HEK293T (cell line): ENCODE measurements at regions not wholly inside any gene's neighbourhood (a gene's known extent, or its start where the extent isn't known, plus 50 kb on each side); places are given as distances from the start of the nearest gene placed in this dataset.
A peak's percentile ranks its signal among the peaks of the same experiment; 100 is the strongest.

ENCODE experiments used
- CTCF ChIA-PET: fragments of 350-600 bp; formaldehyde crosslinking; extraction: SDS; loops from one replicate; lab custom pipeline; 2021; ENCODE audit warnings: antibody characterized with exemption, inconsistent platforms; lab: Yijun Ruan, JAX
- POLR2A ChIA-PET: fragments of 350-600 bp; formaldehyde crosslinking; extraction: SDS; loops from one replicate; lab custom pipeline; 2020; ENCODE audit warnings: antibody characterized with exemption, inconsistent platforms; lab: Yijun Ruan, JAX
- DNase-seq: peaks from one replicate; pipeline ENCODE4 v3.0.0; 2012; ENCODE audit warnings: mixed read lengths; ENCODE audit errors: extremely low spot score
- ARNT ChIP-seq: fragments of 450-650 bp; IDR thresholded peaks from 2 replicates; pipeline ENCODE4 v1.6.1; 2017; ENCODE audit warnings: mild to moderate bottlenecking
- BHLHE40 ChIP-seq: fragments of 450-650 bp; IDR thresholded peaks from 2 replicates; pipeline ENCODE4 v1.6.1; 2016; ENCODE audit warnings: mild to moderate bottlenecking, moderate library complexity, borderline replicate concordance
- CTBP1 ChIP-seq: fragments of 450-650 bp; IDR thresholded peaks from 2 replicates; pipeline ENCODE4 v1.6.1; 2016; ENCODE audit warnings: borderline replicate concordance
- ELF4 ChIP-seq: fragments of 450-650 bp; IDR thresholded peaks from 2 replicates; pipeline ENCODE4 v1.6.1; 2017; ENCODE audit warnings: antibody characterized with exemption
- FOXA1 ChIP-seq: fragments of 450-650 bp; IDR thresholded peaks from 2 replicates; pipeline ENCODE4 v1.6.1; 2016; ENCODE audit warnings: mild to moderate bottlenecking
- FOXK2 ChIP-seq: fragments of 450-650 bp; IDR thresholded peaks from 2 replicates; pipeline ENCODE4 v1.6.1; 2016; ENCODE audit warnings: mild to moderate bottlenecking
- FOXM1 ChIP-seq: fragments of 450-650 bp; IDR thresholded peaks from 2 replicates; pipeline ENCODE4 v1.6.1; 2017; ENCODE audit warnings: mild to moderate bottlenecking, borderline replicate concordance
- HDGF ChIP-seq: fragments of 450-650 bp; IDR thresholded peaks from 2 replicates; pipeline ENCODE4 v1.6.1; 2017; ENCODE audit warnings: antibody characterized with exemption, borderline replicate concordance
- L3MBTL2 ChIP-seq: fragments of 450-650 bp; conservative IDR thresholded peaks from 2 replicates; pipeline ENCODE4 v1.6.1; 2016; ENCODE audit warnings: mild to moderate bottlenecking
- LEF1 ChIP-seq: fragments of 450-650 bp; IDR thresholded peaks from 2 replicates; pipeline ENCODE4 v1.6.1; 2017; ENCODE audit warnings: mild to moderate bottlenecking, borderline replicate concordance
- NFRKB ChIP-seq: fragments of 450-650 bp; IDR thresholded peaks from 2 replicates; pipeline ENCODE4 v1.6.1; 2016; ENCODE audit warnings: mild to moderate bottlenecking, moderate library complexity
- PKNOX1 ChIP-seq: fragments of 450-650 bp; IDR thresholded peaks from 2 replicates; pipeline ENCODE4 v1.6.1; 2016
- SP1 ChIP-seq: fragments of 450-650 bp; IDR thresholded peaks from 2 replicates; pipeline ENCODE4 v1.6.1; 2017
- SUZ12 ChIP-seq: fragments of 450-650 bp; IDR thresholded peaks from 2 replicates; pipeline ENCODE4 v1.6.1; 2016; ENCODE audit warnings: mild to moderate bottlenecking
- TARDBP ChIP-seq: fragments of 450-650 bp; IDR thresholded peaks from 2 replicates; pipeline ENCODE4 v1.6.1; 2016
- ZNF384 ChIP-seq: fragments of 450-650 bp; IDR thresholded peaks from 2 replicates; pipeline ENCODE4 v1.6.1; 2016

- DNase-seq = no peak
- no peak for TF ChIP-seq BHLHE40
- TF ChIP-seq ZNF384 = no peak
- no peak for TF ChIP-seq HDGF
- TF ChIP-seq FOXA1 = no peak
- TF ChIP-seq ARNT = no peak
- no peak for TF ChIP-seq NFRKB
- TF ChIP-seq FOXM1 = no peak
- TF ChIP-seq SP1 = no peak
- ChIA-PET CTCF (no interaction called here), POLR2A (no interaction called here)
Measured at GRCh38 chr13:105984236-105984635, 551.2 kb downstream of the EFNB2 start.

DNA sequence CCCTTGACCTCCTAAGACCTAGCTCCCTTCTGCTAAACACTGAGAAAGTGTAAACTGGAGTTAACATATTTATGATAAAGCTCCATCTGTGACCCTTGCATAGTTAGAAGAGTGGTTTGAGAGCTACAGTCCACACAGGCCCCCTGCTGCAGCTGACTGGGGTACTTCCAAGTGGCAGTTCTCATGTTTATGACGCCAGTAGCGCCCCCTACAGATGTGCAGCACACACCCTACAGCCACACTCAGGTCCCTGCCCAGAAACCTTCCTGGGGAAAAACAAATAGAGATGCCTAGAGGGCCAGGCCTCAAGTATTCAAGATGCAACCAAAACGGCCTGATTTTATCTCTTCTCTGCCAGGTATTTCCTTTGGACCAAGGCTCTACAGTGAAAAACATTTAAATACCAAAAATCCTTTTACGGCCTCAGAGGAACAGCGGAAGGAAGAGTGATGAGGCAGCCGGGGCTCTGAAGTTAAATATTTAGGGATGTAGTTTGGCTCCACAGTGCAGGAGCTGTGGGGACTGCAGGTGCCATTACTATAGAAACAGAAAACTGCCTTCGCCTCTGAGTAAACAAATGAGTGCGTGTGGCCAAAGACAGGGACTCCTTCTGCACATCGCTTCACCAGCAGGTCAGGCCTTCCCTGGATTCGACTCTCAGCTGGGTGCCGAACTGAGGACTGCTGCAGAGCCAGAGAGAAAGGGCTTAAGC is 553.1 kb downstream of the EFNB2 start:
- DNase-seq = no peak
- no peak for TF ChIP-seq PKNOX1
- no peak for TF ChIP-seq TARDBP
- TF ChIP-seq ZNF384 = no peak
- no peak for TF ChIP-seq L3MBTL2
- TF ChIP-seq FOXK2 = no peak
- TF ChIP-seq CTBP1 = no peak
- no peak for TF ChIP-seq SP1
- TF ChIP-seq FOXA1 = no peak
- no peak for TF ChIP-seq ELF4
- no peak for TF ChIP-seq ARNT
- no peak for TF ChIP-seq LEF1
- no peak for TF ChIP-seq FOXM1
- no peak for TF ChIP-seq HDGF
- no peak for TF ChIP-seq NFRKB
- TF ChIP-seq SUZ12 = no peak
- no peak for TF ChIP-seq BHLHE40
- ChIA-PET POLR2A (no interaction called here), CTCF (interaction anchor here (0.7 to 1.4 kb wide), 3 partner anchors 10 to 57 kb away, joined by 3 to 9 read pairs (median 4); no protein-coding TSS in a partner anchor)

DNA sequence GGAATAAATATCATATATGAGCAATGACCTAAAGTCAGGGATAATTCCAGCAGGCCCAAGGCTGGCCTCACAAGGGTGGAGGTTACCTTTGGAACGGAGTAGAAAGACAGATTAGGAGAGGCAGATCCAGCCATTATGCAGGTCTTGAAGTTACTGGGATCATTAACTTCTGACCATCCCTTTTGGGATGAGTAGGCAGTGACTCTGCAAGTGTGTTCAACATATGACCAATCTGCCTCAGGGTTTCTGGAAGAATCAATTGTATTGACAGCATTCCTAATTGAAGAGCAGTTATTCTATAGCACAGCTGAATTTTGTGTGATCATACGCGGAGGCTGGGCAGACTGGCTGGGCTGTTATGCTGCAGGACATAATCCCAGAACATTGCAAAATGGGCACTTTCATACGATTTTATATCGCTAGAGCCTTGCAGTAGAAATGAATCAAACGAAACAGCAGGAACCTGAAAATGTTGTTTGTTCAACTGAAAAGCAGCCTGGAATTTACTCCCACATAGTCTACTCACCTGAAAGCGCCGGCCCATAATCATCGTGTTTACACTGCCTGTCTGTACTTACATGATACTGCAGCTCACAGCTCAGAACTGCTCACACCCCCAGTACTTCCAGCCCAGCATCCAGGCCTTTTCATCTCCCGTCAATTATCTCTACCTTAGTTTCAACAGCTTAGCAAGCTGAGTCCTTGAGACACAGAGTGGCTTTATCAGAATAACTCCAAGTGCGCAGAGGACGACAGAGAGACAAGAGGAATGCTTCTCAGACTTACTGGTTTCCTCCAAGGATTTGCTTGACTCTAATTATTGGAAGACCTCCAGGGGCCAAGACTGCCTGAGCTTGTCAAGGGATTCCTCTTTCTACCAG is 556.1 kb downstream of the EFNB2 start:
- POLR2A ChIA-PET = no interaction called here
- DNase-seq = no peak

DNA sequence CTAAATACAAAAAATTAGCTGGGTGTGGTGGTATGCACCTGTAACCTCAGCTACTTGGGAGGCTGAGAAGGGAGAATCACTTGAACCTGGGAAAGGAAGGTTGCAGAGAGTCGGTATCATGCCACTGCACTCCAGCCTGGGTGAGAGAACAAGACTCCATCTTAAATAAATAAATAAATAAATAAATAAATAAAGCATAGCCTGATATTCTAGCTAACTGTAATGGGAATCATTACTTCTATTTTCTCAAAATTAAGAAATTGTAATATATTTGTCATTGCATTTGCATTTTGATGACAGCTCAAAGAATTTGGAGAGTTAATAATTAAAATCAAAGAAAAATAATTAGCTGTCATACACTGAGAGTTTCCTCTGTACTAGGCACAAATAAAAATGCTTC is 561.1 kb downstream of the EFNB2 start:
- DNase-seq = no peak
- TF ChIP-seq L3MBTL2 (no peak), BHLHE40 (no peak), SP1 (no peak), FOXK2 (no peak), FOXA1 (no peak), ARNT (no peak), FOXM1 (no peak)
- CTCF ChIA-PET = no interaction called here
- POLR2A ChIA-PET = no interaction called here

More for the DNA sequence above, 556.1 kb downstream of the EFNB2 start:
- no peak for TF ChIP-seq L3MBTL2
- TF ChIP-seq BHLHE40 = no peak
- TF ChIP-seq ELF4 = no peak
- no peak for TF ChIP-seq LEF1
- no peak for TF ChIP-seq HDGF
- CTCF ChIA-PET = no interaction called here

DNA sequence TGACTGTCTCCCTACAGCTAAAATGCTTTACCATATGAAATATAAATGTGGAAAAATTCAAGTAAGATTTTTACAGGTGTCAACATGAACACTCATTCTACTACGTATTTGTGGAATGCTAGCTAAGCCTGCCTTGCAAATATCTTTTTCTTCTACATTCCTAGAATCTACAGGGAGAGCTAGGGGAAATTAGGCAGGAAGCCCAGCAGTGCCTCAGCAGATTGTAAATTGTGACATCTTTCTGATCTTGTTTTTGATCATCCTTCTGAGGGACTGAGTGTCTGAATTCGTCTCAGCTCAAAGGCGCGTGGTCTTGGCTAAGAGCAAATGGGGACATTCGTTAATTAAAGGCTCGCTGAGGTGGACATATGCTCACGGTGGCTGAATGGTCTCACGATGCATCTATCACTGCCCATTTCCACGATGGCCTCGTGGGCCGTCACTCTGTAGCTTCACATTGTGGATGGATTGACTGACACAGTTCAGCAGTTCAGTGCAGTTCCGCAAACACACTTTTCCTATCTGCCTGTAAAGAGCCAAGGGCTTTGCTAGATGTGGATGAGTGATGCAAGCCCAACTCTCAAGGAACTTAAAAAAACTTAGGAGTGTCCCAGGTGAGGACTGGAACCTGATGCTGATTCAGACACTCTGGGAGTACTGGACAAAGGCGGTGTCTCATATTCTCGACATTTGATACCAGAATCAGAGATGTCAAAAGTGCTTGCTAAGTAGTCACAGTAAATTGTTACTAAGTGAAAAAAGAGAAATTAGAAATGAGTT is 562.5 kb downstream of the EFNB2 start:
- ChIA-PET CTCF (interaction anchor here (0.5 to 1.8 kb wide), 2 partner anchors 9 to 573 kb away, joined by 3 to 9 read pairs; no protein-coding TSS in a partner anchor), POLR2A (interaction anchor here (1.1 kb wide), 1 partner anchor 554 kb away, joined by 3 read pairs; no protein-coding TSS in a partner anchor)
- no peak for DNase-seq
- TF ChIP-seq ARNT (no peak), PKNOX1 (peak; percentile 70), L3MBTL2 (peak; percentile 35)

DNA sequence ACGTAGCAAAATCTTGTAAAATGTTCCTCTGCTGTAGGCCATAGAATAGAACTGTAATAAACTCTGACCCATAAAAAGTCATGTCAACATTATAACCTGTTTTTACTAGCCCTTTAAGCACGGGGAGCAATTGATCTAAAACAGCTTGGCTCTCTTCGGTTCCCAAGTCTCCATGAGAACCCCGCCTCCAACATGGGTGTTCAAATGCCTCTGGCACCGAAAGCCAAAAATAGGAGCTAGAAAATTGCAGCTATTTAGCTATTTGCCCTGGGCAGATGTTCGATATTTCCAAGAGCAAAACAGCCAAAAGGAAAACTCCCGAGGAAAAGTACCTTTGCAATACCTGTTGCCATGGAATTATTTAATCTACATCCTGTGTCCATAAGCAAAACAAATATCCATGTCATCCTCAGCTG is 563.1 kb downstream of the EFNB2 start:
- TF ChIP-seq CTBP1 (peak; percentile 64; the same call in 1 of the 2 replicates), SP1 (no peak), PKNOX1 (peak; percentile 53), HDGF (no peak)
- POLR2A ChIA-PET = interaction anchor here (1.1 kb wide), 1 partner anchor 555 kb away, joined by 3 read pairs; no protein-coding TSS in a partner anchor
- CTCF ChIA-PET = interaction anchor here (1.8 kb wide), 1 partner anchor 10 kb away, joined by 9 read pairs; no protein-coding TSS in a partner anchor
- no peak for DNase-seq
